Suprapubic skin (tissue), 4 donors: ENCODE measurements at regions not wholly inside any gene's neighbourhood (a gene's known extent, or its start where the extent isn't known, plus 50 kb on each side); places are given as distances from the start of the nearest gene placed in this dataset.

Experiments
- DNase-seq, 2 donors: peaks; one replicate each; pipeline ENCODE4 v3.0.0-alpha.2; 2019; ENCODE audit warnings: low spot score in 2 of 2
- H3K27ac ChIP-seq: fragments of 200-600 bp; sonication (generic); one replicate; pipeline ENCODE4 v1.5.1; 2019
- H3K27me3 ChIP-seq: fragments of 200-600 bp; sonication (generic); one replicate; pipeline ENCODE4 v1.5.1; 2019
- H3K36me3 ChIP-seq: fragments of 200-600 bp; sonication (generic); one replicate; pipeline ENCODE4 v1.5.1; 2019
- H3K4me1 ChIP-seq: fragments of 200-600 bp; sonication (generic); one replicate; pipeline ENCODE4 v1.5.1; 2019
- H3K4me3 ChIP-seq: fragments of 200-600 bp; sonication (generic); one replicate; pipeline ENCODE4 v1.5.1; 2019; ENCODE audit warnings: mild to moderate bottlenecking
- H3K9me3 ChIP-seq: fragments of 200-600 bp; sonication (generic); one replicate; pipeline ENCODE4 v1.5.1; 2019
- EP300 ChIP-seq: sonication (generic); formaldehyde crosslinking; IDR thresholded peaks from one replicate; pipeline ENCODE4 v1.6.1; 2017; ENCODE audit warnings: antibody characterized with exemption
- POLR2A ChIP-seq, 2 donors: fragments of 450-650 bp; IDR thresholded peaks; one replicate each; pipeline ENCODE4 v1.6.1; 2017; ENCODE audit warnings: antibody characterized with exemption in 2 of 2, mild to moderate bottlenecking in 2 of 2, moderate library complexity in 2 of 2
- POLR2AphosphoS5 ChIP-seq, 3 donors: sonication (generic); formaldehyde crosslinking; IDR thresholded peaks; one replicate each; pipeline ENCODE4 v1.6.1; 2017; ENCODE audit warnings: antibody characterized with exemption in 3 of 3
- WGBS: methylation state at CpG from one replicate; pipeline ENCODE4 v1.1.5; 2018; 5-methylcytosine and 5-hydroxymethylcytosine counted together
- TF ChIP-seq, protein P1 (sequence below), 2 donors: fragments of 200-600 bp in 1 of 2; fragments of 450-650 bp in 1 of 2; sonication (generic) in 1 of 2; IDR thresholded peaks; one replicate each; pipeline ENCODE4 v1.5.1; 2016 to 2019; ENCODE audit warnings: antibody characterized with exemption in 2 of 2, mild to moderate bottlenecking in 1 of 2, moderate library complexity in 1 of 2

DNA sequence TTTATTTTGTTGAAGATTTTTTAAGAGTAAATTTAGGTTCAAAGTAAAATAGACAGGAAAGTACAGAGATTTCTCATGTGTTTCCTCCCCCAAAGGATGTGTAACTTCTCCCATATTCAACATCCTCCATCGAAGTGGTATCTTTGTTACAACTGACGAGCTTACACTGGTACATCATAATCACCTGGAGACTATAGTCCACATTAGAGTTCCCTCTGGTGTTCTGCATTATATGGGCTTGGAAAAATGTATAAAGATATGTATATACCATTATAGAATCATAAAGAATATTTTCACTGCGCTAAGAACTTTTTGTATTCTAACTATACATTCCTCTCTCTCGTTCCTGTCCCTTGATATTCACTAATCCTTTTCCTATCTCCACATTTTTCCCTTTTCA is 203.7 kb downstream of the AMY1C start:
- Histone ChIP-seq H3K36me3 (no peaks in the 10 kb centered on the region), H3K27me3 (no peaks in the 10 kb centered on the region), H3K4me3 (no peak overlapping the region), H3K27ac (no peak overlapping the region), H3K9me3 (no peaks in the 10 kb centered on the region), H3K4me1 (no peaks in the 10 kb centered on the region)
- WGBS, result 75% methylated on average over 4 of the region's 4 CpGs
- DNase-seq, result no peak
- TF ChIP-seq, protein P1, sequence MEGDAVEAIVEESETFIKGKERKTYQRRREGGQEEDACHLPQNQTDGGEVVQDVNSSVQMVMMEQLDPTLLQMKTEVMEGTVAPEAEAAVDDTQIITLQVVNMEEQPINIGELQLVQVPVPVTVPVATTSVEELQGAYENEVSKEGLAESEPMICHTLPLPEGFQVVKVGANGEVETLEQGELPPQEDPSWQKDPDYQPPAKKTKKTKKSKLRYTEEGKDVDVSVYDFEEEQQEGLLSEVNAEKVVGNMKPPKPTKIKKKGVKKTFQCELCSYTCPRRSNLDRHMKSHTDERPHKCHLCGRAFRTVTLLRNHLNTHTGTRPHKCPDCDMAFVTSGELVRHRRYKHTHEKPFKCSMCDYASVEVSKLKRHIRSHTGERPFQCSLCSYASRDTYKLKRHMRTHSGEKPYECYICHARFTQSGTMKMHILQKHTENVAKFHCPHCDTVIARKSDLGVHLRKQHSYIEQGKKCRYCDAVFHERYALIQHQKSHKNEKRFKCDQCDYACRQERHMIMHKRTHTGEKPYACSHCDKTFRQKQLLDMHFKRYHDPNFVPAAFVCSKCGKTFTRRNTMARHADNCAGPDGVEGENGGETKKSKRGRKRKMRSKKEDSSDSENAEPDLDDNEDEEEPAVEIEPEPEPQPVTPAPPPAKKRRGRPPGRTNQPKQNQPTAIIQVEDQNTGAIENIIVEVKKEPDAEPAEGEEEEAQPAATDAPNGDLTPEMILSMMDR (IDR thresholded peaks at IDR 0.05), result no peak
- no peak for TF ChIP-seq POLR2AphosphoS5 (IDR thresholded peaks at IDR 0.05)
- no peak for TF ChIP-seq POLR2A (IDR thresholded peaks at IDR 0.05)
- no peak for TF ChIP-seq EP300

DNA sequence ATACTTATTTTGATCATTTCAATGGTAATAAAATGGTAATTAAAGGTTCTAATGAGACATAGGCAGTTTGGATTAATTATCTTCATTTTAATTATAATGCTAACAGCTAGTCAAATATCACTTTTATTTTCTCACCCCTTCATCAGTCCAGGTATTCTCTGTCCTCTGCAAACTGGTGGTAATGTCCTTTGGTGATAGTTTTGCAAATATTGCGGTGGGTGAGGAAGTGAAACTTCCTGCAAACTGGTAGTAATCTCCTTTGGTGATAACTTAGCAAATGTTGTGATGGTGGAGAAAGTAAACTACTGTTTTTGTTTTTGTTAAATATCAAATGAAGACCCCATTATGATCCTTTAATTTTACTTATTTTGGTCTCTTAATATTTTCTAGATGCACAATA is 209.0 kb downstream of the AMY1C start:
- no peak for DNase-seq
- TF ChIP-seq, protein P1 (IDR thresholded peaks at IDR 0.05), result no peak
- no peak for TF ChIP-seq POLR2AphosphoS5 (IDR thresholded peaks at IDR 0.05)
- TF ChIP-seq POLR2A (IDR thresholded peaks at IDR 0.05), result no peak
- Histone ChIP-seq H3K4me3 (no peak overlapping the region), H3K27me3 (no peaks in the 10 kb centered on the region), H3K4me1 (no peaks in the 10 kb centered on the region), H3K9me3 (peaks cover 21% of the 10 kb centered on the region), H3K36me3 (no peaks in the 10 kb centered on the region), H3K27ac (no peak overlapping the region)
- 77% methylated on average over 1 of the region's 1 CpG for WGBS

DNA sequence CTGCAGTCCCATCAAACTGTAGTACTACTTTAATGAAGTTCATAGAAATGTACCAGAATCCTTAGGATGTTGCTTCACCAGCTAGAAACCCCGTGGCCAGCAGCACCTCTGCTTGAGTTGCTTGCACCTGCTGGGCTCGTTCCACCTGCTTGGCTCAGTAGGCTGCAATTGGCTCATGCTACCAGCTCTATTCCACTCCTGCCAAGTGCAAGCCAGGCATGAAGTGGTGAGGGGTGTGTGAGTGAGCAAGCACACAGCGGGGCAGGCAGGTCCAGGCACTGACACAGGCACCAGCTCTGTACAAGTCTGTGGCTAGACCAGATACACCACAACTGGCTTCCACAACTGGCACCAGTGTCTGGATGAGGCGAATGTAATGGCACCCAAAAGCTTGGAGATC is 209.9 kb downstream of the AMY1C start:
- H3K36me3 ChIP-seq, result no peaks in the 10 kb centered on the region
- 77% methylated on average over 4 of the region's 4 CpGs for whole genome bisulfite sequencing
- no peak for TF ChIP-seq EP300
- no peak for TF ChIP-seq POLR2A (IDR thresholded peaks at IDR 0.05)
- TF ChIP-seq, protein P1 (IDR thresholded peaks at IDR 0.05), result no peak
- TF ChIP-seq POLR2AphosphoS5 (IDR thresholded peaks at IDR 0.05), result no peak
- peaks cover 21% of the 10 kb centered on the region for H3K9me3 ChIP-seq
- H3K4me3 ChIP-seq, result no peak overlapping the region
- no peak overlapping the region for H3K27ac ChIP-seq
- no peak for DNase-seq
- H3K4me1 ChIP-seq, result no peaks in the 10 kb centered on the region
- no peaks in the 10 kb centered on the region for H3K27me3 ChIP-seq

DNA sequence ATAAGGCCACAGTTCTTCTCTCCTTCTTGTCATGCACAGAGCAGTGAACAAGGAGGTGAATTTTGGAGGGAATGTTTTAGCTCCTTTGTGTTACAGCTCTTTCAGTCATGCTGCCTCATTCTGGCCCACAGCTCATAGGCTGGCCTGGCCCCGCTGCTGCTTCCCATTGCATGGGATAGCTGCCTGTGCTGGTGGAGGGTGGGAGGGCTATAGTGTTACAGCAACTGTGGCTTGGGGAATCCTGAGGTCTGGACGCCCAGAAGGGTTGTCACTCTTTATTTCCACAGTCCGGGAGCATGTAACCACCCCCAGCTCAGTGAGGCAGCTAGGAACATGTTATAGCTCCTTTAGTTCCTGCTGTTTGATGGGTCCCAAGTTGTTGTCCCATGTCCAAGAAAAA is 210.3 kb downstream of the AMY1C start:
- 85% methylated on average over 3 of the region's 3 CpGs for WGBS
- H3K27ac ChIP-seq, result no peak overlapping the region
- no peaks in the 10 kb centered on the region for H3K36me3 ChIP-seq
- no peaks in the 10 kb centered on the region for H3K27me3 ChIP-seq
- no peak for TF ChIP-seq POLR2A (IDR thresholded peaks at IDR 0.05)
- no peak for TF ChIP-seq POLR2AphosphoS5 (IDR thresholded peaks at IDR 0.05)
- no peak for TF ChIP-seq EP300
- TF ChIP-seq, protein P1 (IDR thresholded peaks at IDR 0.05), result no peak
- no peak for DNase-seq
- H3K9me3 ChIP-seq, result peaks cover 21% of the 10 kb centered on the region
- no peak overlapping the region for H3K4me3 ChIP-seq
- no peaks in the 10 kb centered on the region for H3K4me1 ChIP-seq

DNA sequence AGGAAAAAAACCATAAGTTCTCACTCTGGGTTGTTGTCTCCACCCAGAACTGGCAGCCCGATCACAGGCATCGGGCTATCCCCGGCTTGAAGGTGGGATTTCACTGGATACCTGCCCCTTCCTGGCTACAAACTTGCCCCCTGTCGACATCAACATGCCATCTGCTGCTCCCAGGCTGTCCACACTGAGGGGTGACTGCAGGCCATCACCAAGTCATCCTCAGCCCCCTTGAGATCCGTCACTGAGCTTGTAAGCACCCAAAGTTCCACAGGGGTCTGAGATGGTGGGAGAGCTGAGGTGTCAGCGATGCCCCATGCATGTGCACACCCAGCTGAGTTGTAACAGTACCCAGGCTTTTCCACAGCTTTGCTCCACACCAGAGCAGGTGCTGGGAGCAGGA is 211.0 kb downstream of the AMY1C start:
- Histone ChIP-seq H3K27me3 (no peaks in the 10 kb centered on the region), H3K27ac (no peak overlapping the region), H3K36me3 (no peaks in the 10 kb centered on the region), H3K4me3 (no peak overlapping the region), H3K4me1 (no peaks in the 10 kb centered on the region), H3K9me3 (peaks cover 21% of the 10 kb centered on the region)
- WGBS, result 80% methylated on average over 5 of the region's 6 CpGs
- no peak for TF ChIP-seq POLR2A (IDR thresholded peaks at IDR 0.05)
- TF ChIP-seq, protein P1 (IDR thresholded peaks at IDR 0.05), result no peak
- TF ChIP-seq POLR2AphosphoS5 (IDR thresholded peaks at IDR 0.05), result no peak
- no peak for TF ChIP-seq EP300
- DNase-seq, result no peak
